Endothelial cell (in vitro differentiated cells): ENCODE measurements at regions not wholly inside any gene's neighbourhood (a gene's known extent, or its start where the extent isn't known, plus 50 kb on each side); places are given as distances from the start of the nearest gene placed in this dataset.

Experiments
- DNase-seq: peaks from one replicate; pipeline ENCODE4 v3.0.0; 2021; ENCODE audit warnings: low spot score
- H3K27ac Mint-ChIP-seq: one replicate; pipeline ENCODE4 v1.8.0; 2021; ENCODE audit warnings: mixed read lengths, inconsistent platforms; ENCODE audit not compliant: unreplicated experiment
- H3K27me3 Mint-ChIP-seq: one replicate; pipeline ENCODE4 v1.8.0; 2021; ENCODE audit warnings: mild to moderate bottlenecking, moderate library complexity, mixed read lengths, inconsistent platforms; ENCODE audit not compliant: unreplicated experiment
- H3K36me3 Mint-ChIP-seq: one replicate; pipeline ENCODE4 v1.8.0; 2021; ENCODE audit warnings: mild to moderate bottlenecking, low read depth, mixed read lengths, inconsistent platforms; ENCODE audit not compliant: unreplicated experiment
- H3K4me1 Mint-ChIP-seq: one replicate; pipeline ENCODE4 v1.8.0; 2021; ENCODE audit warnings: mild to moderate bottlenecking, mixed read lengths, inconsistent platforms; ENCODE audit not compliant: unreplicated experiment
- H3K4me3 Mint-ChIP-seq: one replicate; pipeline ENCODE4 v1.8.0; 2021; ENCODE audit warnings: mild to moderate bottlenecking, mixed read lengths, inconsistent platforms; ENCODE audit not compliant: unreplicated experiment
- H3K9me3 Mint-ChIP-seq: one replicate; pipeline ENCODE4 v1.8.0; 2021; ENCODE audit warnings: mixed read lengths, inconsistent platforms; ENCODE audit not compliant: unreplicated experiment
- TF ChIP-seq, protein P1 (sequence below): fragments of 200-600 bp; sonication (generic); IDR thresholded peaks from one replicate; pipeline ENCODE4 v1.5.0; 2021; ENCODE audit warnings: antibody characterized with exemption; ENCODE audit not compliant: unreplicated experiment

DNA sequence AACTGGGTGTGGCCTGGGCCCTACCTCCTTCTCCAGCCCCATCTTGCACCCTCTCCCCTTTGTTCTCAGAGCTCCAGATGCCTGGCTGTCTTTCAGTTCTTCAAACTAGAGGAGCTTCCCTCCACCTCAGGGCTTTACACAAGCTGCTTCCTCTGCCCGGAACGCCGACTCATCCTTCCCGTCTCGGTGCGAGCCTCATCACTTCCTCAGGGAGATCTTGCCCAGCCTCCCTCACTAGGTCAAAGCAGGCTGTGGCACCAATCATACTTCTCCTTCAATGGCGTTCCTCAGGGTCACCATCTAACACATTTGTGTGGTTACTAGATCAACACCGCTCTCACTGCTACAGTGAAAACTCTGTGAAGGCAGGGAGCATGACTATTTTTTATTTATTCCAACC, 56.2 kb upstream of the ZSWIM6 start:
- peaks cover 2% of the 10 kb centered on the region for H3K27me3 Mint-ChIP-seq
- peak; percentile 33 for DNase-seq
- no peaks in the 10 kb centered on the region for H3K9me3 Mint-ChIP-seq
- H3K36me3 Mint-ChIP-seq, result no peaks in the 10 kb centered on the region
- TF ChIP-seq, protein P1, sequence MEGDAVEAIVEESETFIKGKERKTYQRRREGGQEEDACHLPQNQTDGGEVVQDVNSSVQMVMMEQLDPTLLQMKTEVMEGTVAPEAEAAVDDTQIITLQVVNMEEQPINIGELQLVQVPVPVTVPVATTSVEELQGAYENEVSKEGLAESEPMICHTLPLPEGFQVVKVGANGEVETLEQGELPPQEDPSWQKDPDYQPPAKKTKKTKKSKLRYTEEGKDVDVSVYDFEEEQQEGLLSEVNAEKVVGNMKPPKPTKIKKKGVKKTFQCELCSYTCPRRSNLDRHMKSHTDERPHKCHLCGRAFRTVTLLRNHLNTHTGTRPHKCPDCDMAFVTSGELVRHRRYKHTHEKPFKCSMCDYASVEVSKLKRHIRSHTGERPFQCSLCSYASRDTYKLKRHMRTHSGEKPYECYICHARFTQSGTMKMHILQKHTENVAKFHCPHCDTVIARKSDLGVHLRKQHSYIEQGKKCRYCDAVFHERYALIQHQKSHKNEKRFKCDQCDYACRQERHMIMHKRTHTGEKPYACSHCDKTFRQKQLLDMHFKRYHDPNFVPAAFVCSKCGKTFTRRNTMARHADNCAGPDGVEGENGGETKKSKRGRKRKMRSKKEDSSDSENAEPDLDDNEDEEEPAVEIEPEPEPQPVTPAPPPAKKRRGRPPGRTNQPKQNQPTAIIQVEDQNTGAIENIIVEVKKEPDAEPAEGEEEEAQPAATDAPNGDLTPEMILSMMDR, result no peak
- peak overlapping the region; percentile 69 for H3K27ac Mint-ChIP-seq
- H3K4me3 Mint-ChIP-seq, result peak overlapping the region; percentile 49
- H3K4me1 Mint-ChIP-seq, result peaks cover 26% of the 10 kb centered on the region

GRCh38 chr5:61277190-61277589, 54.9 kb upstream of the ZSWIM6 start:
- Mint-ChIP-seq H3K4me1 (peaks cover 18% of the 10 kb centered on the region), H3K9me3 (no peaks in the 10 kb centered on the region), H3K36me3 (no peaks in the 10 kb centered on the region), H3K27me3 (peaks cover 2% of the 10 kb centered on the region), H3K4me3 (no peak overlapping the region), H3K27ac (peak overlapping the region; percentile 59)
- DNase-seq, result no peak
- TF ChIP-seq, protein P1, result no peak

GRCh38 chr5:61277781-61278180, 54.3 kb upstream of the ZSWIM6 start:
- DNase-seq, result no peak
- no peaks in the 10 kb centered on the region for H3K36me3 Mint-ChIP-seq
- no peak overlapping the region for H3K4me3 Mint-ChIP-seq
- peaks cover 2% of the 10 kb centered on the region for H3K27me3 Mint-ChIP-seq
- H3K9me3 Mint-ChIP-seq, result no peaks in the 10 kb centered on the region
- TF ChIP-seq, protein P1, result no peak
- H3K4me1 Mint-ChIP-seq, result peaks cover 18% of the 10 kb centered on the region
- H3K27ac Mint-ChIP-seq, result no peak overlapping the region

- Mint-ChIP-seq H3K36me3 (no peaks in the 10 kb centered on the region), H3K4me3 (no peak overlapping the region), H3K4me1 (peaks cover 18% of the 10 kb centered on the region), H3K9me3 (no peaks in the 10 kb centered on the region), H3K27ac (no peak overlapping the region), H3K27me3 (peaks cover 2% of the 10 kb centered on the region)
- TF ChIP-seq, protein P1, result no peak
- DNase-seq, result no peak
Observed at GRCh38 chr5:61279725-61280124, 52.3 kb upstream of the ZSWIM6 start.

DNA sequence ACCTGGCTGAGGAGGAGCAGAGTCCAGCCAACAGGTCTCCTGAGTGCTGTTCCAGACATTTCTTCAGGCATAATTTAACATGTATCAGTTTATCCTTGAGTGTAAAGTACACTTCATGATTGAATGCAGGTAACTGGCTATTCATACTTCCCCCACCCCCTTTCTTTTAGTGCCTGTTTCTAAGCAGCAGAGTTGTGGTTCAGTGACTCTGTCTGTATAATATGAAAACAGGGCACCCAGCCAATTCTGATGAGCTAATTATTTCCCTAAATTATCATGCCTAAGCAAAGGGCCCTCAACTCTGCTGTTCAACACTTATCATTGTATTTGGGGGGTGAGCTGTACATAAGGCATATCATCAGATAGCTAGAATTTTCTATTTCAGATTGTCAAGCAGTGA, 51.9 kb upstream of the ZSWIM6 start:
- H3K27me3 Mint-ChIP-seq, result peaks cover 2% of the 10 kb centered on the region
- peaks cover 18% of the 10 kb centered on the region for H3K4me1 Mint-ChIP-seq
- H3K4me3 Mint-ChIP-seq, result no peak overlapping the region
- no peaks in the 10 kb centered on the region for H3K36me3 Mint-ChIP-seq
- H3K27ac Mint-ChIP-seq, result no peak overlapping the region
- H3K9me3 Mint-ChIP-seq, result no peaks in the 10 kb centered on the region
- TF ChIP-seq, protein P1, result no peak
- DNase-seq, result no peak
